CD4-positive, alpha-beta T cell treated with Interleukin-15 for 1 hour (primary cell): ENCODE measurements at regions not wholly inside any gene's neighbourhood (a gene's known extent, or its start where the extent isn't known, plus 50 kb on each side); places are given as distances from the start of the nearest gene placed in this dataset.

Experiments used
- DNase-seq: peaks from one replicate; pipeline ENCODE4 v3.0.0-alpha.2; 2020

DNA sequence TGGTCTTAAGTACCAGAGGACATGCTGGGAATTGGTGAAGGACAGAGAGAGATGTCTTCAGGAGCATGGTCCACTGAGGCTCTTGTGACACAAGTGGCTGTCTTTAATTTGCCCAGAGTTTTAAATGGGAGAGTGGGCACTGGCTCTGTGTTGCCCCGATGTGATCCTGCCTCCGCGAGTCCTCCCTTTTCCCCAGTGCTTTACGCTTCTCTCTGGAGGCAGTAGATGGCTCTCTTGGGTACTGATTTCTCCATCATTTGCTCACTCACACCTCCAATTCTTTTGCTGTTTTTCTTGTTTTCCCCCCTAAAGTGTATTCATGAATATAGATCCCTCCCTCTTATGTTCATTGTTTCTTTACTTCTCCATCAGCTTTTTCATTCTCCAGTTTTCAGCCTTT is 74.3 kb downstream of the EMP1 start:
- DNase-seq, result no peak
